OCI-M2 (cell line): ENCODE measurements at regions not wholly inside any gene's neighbourhood (a gene's known extent, or its start where the extent isn't known, plus 50 kb on each side); places are given as distances from the start of the nearest gene placed in this dataset.

Experiments
- DNase-seq: peaks from one replicate; lab custom pipeline; 2025; ENCODE audit not compliant: unreplicated experiment; lab: John Stamatoyannopoulos, UW

- no peak for DNase-seq
Measured at GRCh38 chr2:143833015-143833660, 686.8 kb downstream of the ZEB2 start.

- DNase-seq = no peak
Measured at GRCh38 chr2:143830476-143830875, 689.4 kb downstream of the ZEB2 start.

GRCh38 chr2:143828763-143829537, 691.0 kb downstream of the ZEB2 start:
- DNase-seq = no peak

- no peak for DNase-seq
Measured at GRCh38 chr2:143824791-143825190, 695.1 kb downstream of the ZEB2 start.

- no peak for DNase-seq
Measured at GRCh38 chr2:143823876-143824275, 694.7 kb downstream of the ARHGAP15 start.

GRCh38 chr2:143823296-143823695, 694.1 kb downstream of the ARHGAP15 start:
- no peak for DNase-seq

GRCh38 chr2:143822736-143823135, 693.5 kb downstream of the ARHGAP15 start:
- no peak for DNase-seq

- no peak for DNase-seq
Measured at GRCh38 chr2:143819764-143820163, 690.5 kb downstream of the ARHGAP15 start.

GRCh38 chr2:143819190-143819735, 690.0 kb downstream of the ARHGAP15 start:
- no peak for DNase-seq
